ENCODE measurements at regions not wholly inside any gene's neighbourhood (a gene's known extent, or its start where the extent isn't known, plus 50 kb on each side); places are given as distances from the start of the nearest gene placed in this dataset.

GRCh38 chr17:12398441-12399051, 267.1 kb upstream of the MYOCD start:
- no peak overlapping the region for H3K27ac ChIP-seq (ENCODE audit: control insufficient read depth, insufficient read depth, low read length)
- H3K4me2 ChIP-seq (ENCODE audit: control insufficient read depth, extremely low read depth, insufficient read depth, low read depth, low read length): no peak overlapping the region
- no peak for TF ChIP-seq EZH2 (IDR thresholded peaks at IDR 0.05; ENCODE audit: low read length)
- TF ChIP-seq, protein P1, sequence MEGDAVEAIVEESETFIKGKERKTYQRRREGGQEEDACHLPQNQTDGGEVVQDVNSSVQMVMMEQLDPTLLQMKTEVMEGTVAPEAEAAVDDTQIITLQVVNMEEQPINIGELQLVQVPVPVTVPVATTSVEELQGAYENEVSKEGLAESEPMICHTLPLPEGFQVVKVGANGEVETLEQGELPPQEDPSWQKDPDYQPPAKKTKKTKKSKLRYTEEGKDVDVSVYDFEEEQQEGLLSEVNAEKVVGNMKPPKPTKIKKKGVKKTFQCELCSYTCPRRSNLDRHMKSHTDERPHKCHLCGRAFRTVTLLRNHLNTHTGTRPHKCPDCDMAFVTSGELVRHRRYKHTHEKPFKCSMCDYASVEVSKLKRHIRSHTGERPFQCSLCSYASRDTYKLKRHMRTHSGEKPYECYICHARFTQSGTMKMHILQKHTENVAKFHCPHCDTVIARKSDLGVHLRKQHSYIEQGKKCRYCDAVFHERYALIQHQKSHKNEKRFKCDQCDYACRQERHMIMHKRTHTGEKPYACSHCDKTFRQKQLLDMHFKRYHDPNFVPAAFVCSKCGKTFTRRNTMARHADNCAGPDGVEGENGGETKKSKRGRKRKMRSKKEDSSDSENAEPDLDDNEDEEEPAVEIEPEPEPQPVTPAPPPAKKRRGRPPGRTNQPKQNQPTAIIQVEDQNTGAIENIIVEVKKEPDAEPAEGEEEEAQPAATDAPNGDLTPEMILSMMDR (optimal IDR thresholded peaks at IDR 0.05 in 1 of 3, IDR thresholded peaks at IDR 0.05 in 1 of 3, conservative IDR thresholded peaks at IDR 0.05 in 1 of 3; ENCODE audit: extremely low read depth in 1 of 3, insufficient read depth in 2 of 3, low read length in 3 of 3): no peak
- no peak overlapping the region for H3K9ac ChIP-seq (ENCODE audit: control insufficient read depth, extremely low read depth, insufficient read depth, low read length)
- H2AFZ ChIP-seq (ENCODE audit: control insufficient read depth, low read length): no peak overlapping the region
- no peaks in the 10 kb centered on the region for H4K20me1 ChIP-seq (ENCODE audit: control insufficient read depth, extremely low read depth, insufficient read depth, low read length)
- H3K27me3 ChIP-seq (ENCODE audit: control insufficient read depth, extremely low read depth, insufficient read depth, low read length): no peaks in the 10 kb centered on the region
- no peak overlapping the region for H3K4me3 ChIP-seq (ENCODE audit: control insufficient read depth in 2 of 3, extremely low read depth in 1 of 3, insufficient read depth in 2 of 3, low read depth in 1 of 3, low read length in 3 of 3)
- no peak for FAIRE-seq
- dilution Hi-C loops (cut with MboI; ENCODE audit: extremely low pct_ligation_motif_present, low sequenced_read_pairs): no loop called here
- no peaks in the 10 kb centered on the region for H3K36me3 ChIP-seq (ENCODE audit: control insufficient read depth in 2 of 2, extremely low read depth in 1 of 2, insufficient read depth in 2 of 2, low read length in 2 of 2)
- H3K9me1 ChIP-seq (ENCODE audit: control insufficient read depth, extremely low read depth, insufficient read depth, low read length): no peaks in the 10 kb centered on the region
- H3K9me3 ChIP-seq (ENCODE audit: control insufficient read depth, low read depth, low read length): no peaks in the 10 kb centered on the region
- no peak for DNase-seq (ENCODE audit: low read depth, low spot score)
- H3K4me1 ChIP-seq (ENCODE audit: control insufficient read depth, extremely low read depth, insufficient read depth, low read length): no peaks in the 10 kb centered on the region
- no peaks in the 10 kb centered on the region for H3K79me2 ChIP-seq (ENCODE audit: control insufficient read depth, insufficient read depth, low read length)

DNA sequence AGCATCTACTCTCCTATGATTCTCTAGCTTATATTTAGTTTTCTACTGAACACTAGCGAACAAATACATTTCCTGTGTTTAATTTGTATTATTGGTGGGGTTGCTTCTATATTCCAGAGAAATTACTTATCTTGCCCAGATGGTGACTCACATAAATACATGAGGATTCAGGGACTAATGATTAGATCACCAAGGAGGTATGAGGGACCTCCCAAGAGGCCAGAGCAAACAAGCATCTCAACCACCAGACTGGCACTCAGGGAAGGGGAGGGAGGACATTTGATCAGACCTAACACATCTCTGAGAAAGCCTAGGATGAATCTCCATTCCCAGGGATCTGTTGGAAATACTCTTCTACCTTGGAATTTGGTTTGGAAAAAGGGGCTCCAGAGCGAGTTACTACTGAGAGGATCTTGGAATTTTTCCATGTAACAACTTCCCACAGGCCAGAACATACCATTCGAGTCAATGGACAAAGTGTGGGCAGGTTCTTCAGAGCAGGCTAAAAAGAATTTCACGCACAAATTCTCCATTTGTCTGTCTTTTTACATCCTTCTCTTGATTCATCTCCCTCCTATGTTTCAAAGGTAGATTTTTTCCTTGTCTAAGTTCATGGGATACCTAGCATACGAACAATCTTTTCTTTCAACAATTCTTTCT, 262.6 kb upstream of the MYOCD start:
- Histone ChIP-seq H3K9ac (ENCODE audit: control insufficient read depth, extremely low read depth, insufficient read depth, low read length) (no peak overlapping the region), H4K20me1 (ENCODE audit: control insufficient read depth, extremely low read depth, insufficient read depth, low read length) (no peaks in the 10 kb centered on the region), H3K36me3 (ENCODE audit: control insufficient read depth in 2 of 2, extremely low read depth in 1 of 2, insufficient read depth in 2 of 2, low read length in 2 of 2) (no peaks in the 10 kb centered on the region), H3K9me1 (ENCODE audit: control insufficient read depth, extremely low read depth, insufficient read depth, low read length) (no peaks in the 10 kb centered on the region), H3K4me3 (ENCODE audit: control insufficient read depth in 2 of 3, extremely low read depth in 1 of 3, insufficient read depth in 2 of 3, low read depth in 1 of 3, low read length in 3 of 3) (no peak overlapping the region), H3K4me1 (ENCODE audit: control insufficient read depth, extremely low read depth, insufficient read depth, low read length) (no peaks in the 10 kb centered on the region), H3K27me3 (ENCODE audit: control insufficient read depth, extremely low read depth, insufficient read depth, low read length) (no peaks in the 10 kb centered on the region), H3K79me2 (ENCODE audit: control insufficient read depth, insufficient read depth, low read length) (no peaks in the 10 kb centered on the region), H3K4me2 (ENCODE audit: control insufficient read depth, extremely low read depth, insufficient read depth, low read depth, low read length) (no peak overlapping the region), H2AFZ (ENCODE audit: control insufficient read depth, low read length) (no peak overlapping the region), H3K9me3 (ENCODE audit: control insufficient read depth, low read depth, low read length) (no peaks in the 10 kb centered on the region), H3K27ac (ENCODE audit: control insufficient read depth, insufficient read depth, low read length) (no peak overlapping the region)
- TF ChIP-seq, protein P1 (optimal IDR thresholded peaks at IDR 0.05 in 1 of 3, IDR thresholded peaks at IDR 0.05 in 1 of 3, conservative IDR thresholded peaks at IDR 0.05 in 1 of 3; ENCODE audit: extremely low read depth in 1 of 3, insufficient read depth in 2 of 3, low read length in 3 of 3): no peak
- no peak for TF ChIP-seq EZH2 (IDR thresholded peaks at IDR 0.05; ENCODE audit: low read length)
- FAIRE-seq (no peak), DNase-seq (ENCODE audit: low read depth, low spot score) (no peak)
- dilution Hi-C loops (cut with MboI; ENCODE audit: extremely low pct_ligation_motif_present, low sequenced_read_pairs): no loop called here
